ENCODE measurements at regions not wholly inside any gene's neighbourhood (a gene's known extent, or its start where the extent isn't known, plus 50 kb on each side); places are given as distances from the start of the nearest gene placed in this dataset.

- TF ChIP-seq POLR2A (IDR thresholded peaks at IDR 0.05; ENCODE audit: low read length): no peak
- TF ChIP-seq GATA1 (IDR thresholded peaks at IDR 0.05; ENCODE audit: low read depth, low read length): no peak
Measured at GRCh38 chrY:7718126-7718525, 806.6 kb upstream of the AMELY start.

Measured in erythroblast (primary cell).